ENCODE measurements at regions not wholly inside any gene's neighbourhood (a gene's known extent, or its start where the extent isn't known, plus 50 kb on each side); places are given as distances from the start of the nearest gene placed in this dataset.

DNA sequence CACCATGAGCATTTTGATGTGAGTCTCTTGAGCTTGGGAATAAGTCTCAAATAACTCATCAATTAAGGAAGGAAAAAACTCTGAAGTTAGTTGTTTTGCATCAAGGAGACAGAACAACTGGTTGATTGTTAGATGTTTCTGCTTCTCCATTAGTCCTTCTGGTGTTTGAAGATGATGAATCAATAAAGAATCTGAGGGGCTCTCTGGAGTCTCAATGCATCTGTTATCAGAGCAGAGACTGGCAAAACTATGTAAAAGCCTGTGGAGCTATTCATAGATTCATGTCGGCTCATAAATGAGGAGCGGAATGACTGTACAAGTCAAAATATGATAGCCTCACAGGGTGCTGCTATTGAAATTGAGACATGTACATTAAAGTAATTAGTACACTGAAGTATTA is 73.3 kb upstream of the ZC3H11B start:
- Histone ChIP-seq H3K9me3 (ENCODE audit: control insufficient read depth, insufficient read depth, low read depth, low read length) (no peaks in the 10 kb centered on the region), H3K36me3 (ENCODE audit: control insufficient read depth in 2 of 2, insufficient read depth in 1 of 2, low read length in 2 of 2) (no peaks in the 10 kb centered on the region), H3K4me3 (ENCODE audit: low read depth, low read length) (no peak overlapping the region), H3K27ac (ENCODE audit: extremely low read depth, low read depth, low read length) (no peak overlapping the region), H3K4me1 (ENCODE audit: control insufficient read depth, insufficient read depth, low read length) (0 out of 2 replicates have a peak, but pooled peaks cover 3% of the 10 kb centered on the region)
- POLR2A ChIA-PET, result no interaction called here
- CTCF ChIA-PET, result interaction anchor here (0.7 kb wide), 1 partner anchor 11 kb away, joined by 4 read pairs; no protein-coding TSS in a partner anchor
- TF ChIP-seq ZNF768 (tag by site-specific recombination; IDR thresholded peaks at IDR 0.05) (no peak), ZNF404 (tag by site-specific recombination; IDR thresholded peaks at IDR 0.05) (no peak), ZBTB7A (tag by site-specific recombination; IDR thresholded peaks at IDR 0.05; ENCODE audit: low read depth) (no peak), ZNF670 (tag by site-specific recombination; IDR thresholded peaks at IDR 0.05; ENCODE audit: low read depth) (no peak), ZNF214 (tag by site-specific recombination; IDR thresholded peaks at IDR 0.05; ENCODE audit: borderline replicate concordance) (no peak), ZNF423 (tag by site-specific recombination; IDR thresholded peaks at IDR 0.05) (no peak), ZNF157 (tag by site-specific recombination; IDR thresholded peaks at IDR 0.05) (no peak), SP2 (tag by site-specific recombination; IDR thresholded peaks at IDR 0.05) (no peak), ZSCAN30 (tag by site-specific recombination; IDR thresholded peaks at IDR 0.05) (no peak), ZNF707 (tag by site-specific recombination; IDR thresholded peaks at IDR 0.05) (no peak), MZF1 (tag by site-specific recombination; IDR thresholded peaks at IDR 0.05; ENCODE audit: borderline replicate concordance) (no peak), ZNF660 (tag by site-specific recombination; IDR thresholded peaks at IDR 0.05) (no peak)
- TF ChIP-seq, protein P1, sequence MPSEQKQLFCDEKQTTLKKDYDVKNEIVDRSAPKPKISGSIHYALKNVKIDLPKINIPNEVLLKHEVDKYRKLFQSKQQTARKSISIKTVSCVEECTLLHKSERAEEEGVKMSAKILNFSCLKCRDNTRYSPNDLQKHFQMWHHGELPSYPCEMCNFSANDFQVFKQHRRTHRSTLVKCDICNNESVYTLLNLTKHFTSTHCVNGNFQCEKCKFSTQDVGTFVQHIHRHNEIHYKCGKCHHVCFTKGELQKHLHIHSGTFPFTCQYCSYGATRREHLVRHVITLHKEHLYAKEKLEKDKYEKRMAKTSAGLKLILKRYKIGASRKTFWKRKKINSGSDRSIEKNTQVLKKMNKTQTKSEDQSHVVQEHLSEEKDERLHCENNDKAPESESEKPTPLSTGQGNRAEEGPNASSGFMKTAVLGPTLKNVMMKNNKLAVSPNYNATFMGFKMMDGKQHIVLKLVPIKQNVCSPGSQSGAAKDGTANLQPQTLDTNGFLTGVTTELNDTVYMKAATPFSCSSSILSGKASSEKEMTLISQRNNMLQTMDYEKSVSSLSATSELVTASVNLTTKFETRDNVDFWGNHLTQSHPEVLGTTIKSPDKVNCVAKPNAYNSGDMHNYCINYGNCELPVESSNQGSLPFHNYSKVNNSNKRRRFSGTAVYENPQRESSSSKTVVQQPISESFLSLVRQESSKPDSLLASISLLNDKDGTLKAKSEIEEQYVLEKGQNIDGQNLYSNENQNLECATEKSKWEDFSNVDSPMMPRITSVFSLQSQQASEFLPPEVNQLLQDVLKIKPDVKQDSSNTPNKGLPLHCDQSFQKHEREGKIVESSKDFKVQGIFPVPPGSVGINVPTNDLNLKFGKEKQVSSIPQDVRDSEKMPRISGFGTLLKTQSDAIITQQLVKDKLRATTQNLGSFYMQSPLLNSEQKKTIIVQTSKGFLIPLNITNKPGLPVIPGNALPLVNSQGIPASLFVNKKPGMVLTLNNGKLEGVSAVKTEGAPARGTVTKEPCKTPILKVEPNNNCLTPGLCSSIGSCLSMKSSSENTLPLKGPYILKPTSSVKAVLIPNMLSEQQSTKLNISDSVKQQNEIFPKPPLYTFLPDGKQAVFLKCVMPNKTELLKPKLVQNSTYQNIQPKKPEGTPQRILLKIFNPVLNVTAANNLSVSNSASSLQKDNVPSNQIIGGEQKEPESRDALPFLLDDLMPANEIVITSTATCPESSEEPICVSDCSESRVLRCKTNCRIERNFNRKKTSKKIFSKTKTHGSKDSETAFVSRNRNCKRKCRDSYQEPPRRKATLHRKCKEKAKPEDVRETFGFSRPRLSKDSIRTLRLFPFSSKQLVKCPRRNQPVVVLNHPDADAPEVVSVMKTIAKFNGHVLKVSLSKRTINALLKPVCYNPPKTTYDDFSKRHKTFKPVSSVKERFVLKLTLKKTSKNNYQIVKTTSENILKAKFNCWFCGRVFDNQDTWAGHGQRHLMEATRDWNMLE (tag by site-specific recombination; conservative IDR thresholded peaks at IDR 0.05; ENCODE audit: low read depth), result no peak

DNA sequence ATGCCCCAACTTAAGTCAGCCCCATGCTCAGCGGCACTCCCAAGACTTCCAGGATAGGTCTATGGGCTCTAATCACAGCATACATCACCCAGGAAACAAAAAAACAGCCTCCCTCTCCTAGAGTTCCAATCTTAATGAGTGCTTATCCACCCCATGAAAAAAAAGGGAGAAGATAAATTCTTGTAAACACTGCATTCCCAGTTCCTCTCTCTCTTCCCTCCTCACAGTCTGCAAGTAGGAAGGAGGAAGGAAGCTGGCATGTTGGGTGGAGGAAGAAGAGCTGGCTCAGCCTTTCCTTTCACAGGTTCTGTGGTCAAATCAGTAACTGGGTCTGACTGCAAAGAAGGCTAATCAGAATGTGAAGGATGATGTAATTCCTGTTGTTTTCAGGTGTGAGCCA is 69.9 kb upstream of the ZC3H11B start:
- no peaks in the 10 kb centered on the region for H3K36me3 ChIP-seq (ENCODE audit: control insufficient read depth in 2 of 2, insufficient read depth in 1 of 2, low read length in 2 of 2)
- 0 out of 2 replicates have a peak, but pooled peaks cover 3% of the 10 kb centered on the region for H3K4me1 ChIP-seq (ENCODE audit: control insufficient read depth, insufficient read depth, low read length)
- no peak overlapping the region for H3K4me3 ChIP-seq (ENCODE audit: low read depth, low read length)
- CTCF ChIA-PET, result no interaction called here
- no peak overlapping the region for H3K27ac ChIP-seq (ENCODE audit: extremely low read depth, low read depth, low read length)
- POLR2A ChIA-PET, result no interaction called here
- no peaks in the 10 kb centered on the region for H3K9me3 ChIP-seq (ENCODE audit: control insufficient read depth, insufficient read depth, low read depth, low read length)
- TF ChIP-seq, protein P2, sequence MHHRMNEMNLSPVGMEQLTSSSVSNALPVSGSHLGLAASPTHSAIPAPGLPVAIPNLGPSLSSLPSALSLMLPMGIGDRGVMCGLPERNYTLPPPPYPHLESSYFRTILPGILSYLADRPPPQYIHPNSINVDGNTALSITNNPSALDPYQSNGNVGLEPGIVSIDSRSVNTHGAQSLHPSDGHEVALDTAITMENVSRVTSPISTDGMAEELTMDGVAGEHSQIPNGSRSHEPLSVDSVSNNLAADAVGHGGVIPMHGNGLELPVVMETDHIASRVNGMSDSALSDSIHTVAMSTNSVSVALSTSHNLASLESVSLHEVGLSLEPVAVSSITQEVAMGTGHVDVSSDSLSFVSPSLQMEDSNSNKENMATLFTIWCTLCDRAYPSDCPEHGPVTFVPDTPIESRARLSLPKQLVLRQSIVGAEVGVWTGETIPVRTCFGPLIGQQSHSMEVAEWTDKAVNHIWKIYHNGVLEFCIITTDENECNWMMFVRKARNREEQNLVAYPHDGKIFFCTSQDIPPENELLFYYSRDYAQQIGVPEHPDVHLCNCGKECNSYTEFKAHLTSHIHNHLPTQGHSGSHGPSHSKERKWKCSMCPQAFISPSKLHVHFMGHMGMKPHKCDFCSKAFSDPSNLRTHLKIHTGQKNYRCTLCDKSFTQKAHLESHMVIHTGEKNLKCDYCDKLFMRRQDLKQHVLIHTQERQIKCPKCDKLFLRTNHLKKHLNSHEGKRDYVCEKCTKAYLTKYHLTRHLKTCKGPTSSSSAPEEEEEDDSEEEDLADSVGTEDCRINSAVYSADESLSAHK (tag by site-specific recombination; IDR thresholded peaks at IDR 0.05), result no peak
- TF ChIP-seq GLI4 (tag by site-specific recombination; IDR thresholded peaks at IDR 0.05), result no peak
- no peak for TF ChIP-seq ZNF133 (tag by site-specific recombination; IDR thresholded peaks at IDR 0.05)
- TF ChIP-seq ZBTB7A (tag by site-specific recombination; IDR thresholded peaks at IDR 0.05; ENCODE audit: low read depth), result no peak
- no peak for TF ChIP-seq GFI1B (tag by site-specific recombination; IDR thresholded peaks at IDR 0.05)
- no peak for TF ChIP-seq ZNF664 (tag by site-specific recombination; IDR thresholded peaks at IDR 0.05)
- TF ChIP-seq, protein P3, sequence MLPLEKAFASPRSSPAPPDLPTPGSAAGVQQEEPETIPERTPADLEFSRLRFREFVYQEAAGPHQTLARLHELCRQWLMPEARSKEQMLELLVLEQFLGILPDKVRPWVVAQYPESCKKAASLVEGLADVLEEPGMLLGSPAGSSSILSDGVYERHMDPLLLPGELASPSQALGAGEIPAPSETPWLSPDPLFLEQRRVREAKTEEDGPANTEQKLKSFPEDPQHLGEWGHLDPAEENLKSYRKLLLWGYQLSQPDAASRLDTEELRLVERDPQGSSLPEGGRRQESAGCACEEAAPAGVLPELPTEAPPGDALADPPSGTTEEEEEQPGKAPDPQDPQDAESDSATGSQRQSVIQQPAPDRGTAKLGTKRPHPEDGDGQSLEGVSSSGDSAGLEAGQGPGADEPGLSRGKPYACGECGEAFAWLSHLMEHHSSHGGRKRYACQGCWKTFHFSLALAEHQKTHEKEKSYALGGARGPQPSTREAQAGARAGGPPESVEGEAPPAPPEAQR (tag by site-specific recombination; IDR thresholded peaks at IDR 0.05), result no peak
- no peak for TF ChIP-seq EGR2 (tag by site-specific recombination; IDR thresholded peaks at IDR 0.05; ENCODE audit: low read depth)
- no peak for TF ChIP-seq ZNF514 (tag by site-specific recombination; IDR thresholded peaks at IDR 0.05)
- no peak for TF ChIP-seq ZNF747 (tag by site-specific recombination; IDR thresholded peaks at IDR 0.05)
- no peak for TF ChIP-seq ZEB2 (tag by site-specific recombination; IDR thresholded peaks at IDR 0.05)
- TF ChIP-seq, protein P4, sequence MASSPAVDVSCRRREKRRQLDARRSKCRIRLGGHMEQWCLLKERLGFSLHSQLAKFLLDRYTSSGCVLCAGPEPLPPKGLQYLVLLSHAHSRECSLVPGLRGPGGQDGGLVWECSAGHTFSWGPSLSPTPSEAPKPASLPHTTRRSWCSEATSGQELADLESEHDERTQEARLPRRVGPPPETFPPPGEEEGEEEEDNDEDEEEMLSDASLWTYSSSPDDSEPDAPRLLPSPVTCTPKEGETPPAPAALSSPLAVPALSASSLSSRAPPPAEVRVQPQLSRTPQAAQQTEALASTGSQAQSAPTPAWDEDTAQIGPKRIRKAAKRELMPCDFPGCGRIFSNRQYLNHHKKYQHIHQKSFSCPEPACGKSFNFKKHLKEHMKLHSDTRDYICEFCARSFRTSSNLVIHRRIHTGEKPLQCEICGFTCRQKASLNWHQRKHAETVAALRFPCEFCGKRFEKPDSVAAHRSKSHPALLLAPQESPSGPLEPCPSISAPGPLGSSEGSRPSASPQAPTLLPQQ (tag by site-specific recombination; IDR thresholded peaks at IDR 0.05), result no peak
- TF ChIP-seq SETDB1 (IDR thresholded peaks at IDR 0.05; ENCODE audit: insufficient read length, low read length), result no peak
- no peak for TF ChIP-seq ZNF549 (tag by site-specific recombination; IDR thresholded peaks at IDR 0.05)
